K562 (cell line): ENCODE measurements at regions not wholly inside any gene's neighbourhood (a gene's known extent, or its start where the extent isn't known, plus 50 kb on each side); places are given as distances from the start of the nearest gene placed in this dataset.

ENCODE experiments used
- GABPA ChIP-seq: fragments of 200-800 bp; sonication (Bioruptor generic); conservative IDR thresholded peaks from 2 replicates; pipeline ENCODE4 v1.6.1; 2016; ENCODE audit warnings: low read depth, missing genetic modification characterization, missing compliant biosample characterization
- HDGF ChIP-seq: fragments of 450-650 bp; IDR thresholded peaks from 2 replicates; pipeline ENCODE4 v1.6.1; 2016
- ILF3 ChIP-seq: fragments of 450-650 bp; IDR thresholded peaks from 2 replicates; pipeline ENCODE4 v1.6.1; 2018; ENCODE audit warnings: antibody characterized with exemption, mild to moderate bottlenecking, moderate library complexity, borderline replicate concordance
- POLR2G ChIP-seq: fragments of 200-400 bp; formaldehyde crosslinking; IDR thresholded peaks from 2 replicates; pipeline ENCODE4 v1.6.1; 2017; ENCODE audit warnings: low read depth, mild to moderate bottlenecking, antibody characterized with exemption, low read length, moderate library complexity
- SIRT6 ChIP-seq: IDR thresholded peaks from one replicate; pipeline ENCODE4 v1.6.1; 2012; ENCODE audit warnings: low read depth, mild to moderate bottlenecking, control low read depth, inconsistent platforms, low read length, moderate library complexity
- SIX5 ChIP-seq, 2 experiments: IDR thresholded peaks; 2 replicates each; pipeline ENCODE4 v1.6.1; 2011; ENCODE audit warnings: low read length in 2 of 2, borderline replicate concordance in 1 of 2, low read depth in 1 of 2, mild to moderate bottlenecking in 1 of 2, moderate library complexity in 1 of 2; ENCODE audit not compliant: insufficient read depth in 1 of 2
- SMARCC2 ChIP-seq: fragments of 450-650 bp; IDR thresholded peaks from 2 replicates; pipeline ENCODE4 v1.6.1; 2017; ENCODE audit warnings: antibody characterized with exemption, moderate library complexity, mild to moderate bottlenecking, low read depth
- ZFP36 ChIP-seq: fragments of 150-350 bp; IDR thresholded peaks from 2 replicates; pipeline ENCODE4 v1.6.1; 2018; ENCODE audit warnings: low read length, low read depth; ENCODE audit not compliant: partially characterized antibody
- ZNF232 ChIP-seq: sonication (generic); formaldehyde crosslinking; IDR thresholded peaks from 2 replicates; pipeline ENCODE4 v1.8.0; 2022; ENCODE audit warnings: mild to moderate bottlenecking, missing genetic modification reagents
- TF ChIP-seq, protein P1 (sequence below): sonication (generic); formaldehyde crosslinking; IDR thresholded peaks from 2 replicates; pipeline ENCODE4 v1.8.1; 2023; ENCODE audit warnings: mild to moderate bottlenecking, missing genetic modification reagents
- TF ChIP-seq, protein P2 (sequence below): fragments of 450-650 bp; IDR thresholded peaks from 2 replicates; pipeline ENCODE4 v1.7.0; 2016; ENCODE audit warnings: borderline replicate concordance
- TF ChIP-seq, protein P3 (sequence below), 3 experiments: IDR thresholded peaks in 2 of 3; conservative IDR thresholded peaks in 1 of 3; 2 replicates each; pipeline ENCODE4 v1.5.1; 2011 to 2012; ENCODE audit warnings: low read length in 3 of 3, mild to moderate bottlenecking in 3 of 3, control low read depth in 2 of 3, improper control_type of control experiment in 1 of 3, inconsistent platforms in 1 of 3, low read depth in 1 of 3, mixed read lengths in 1 of 3, moderate library complexity in 1 of 3; ENCODE audit not compliant: insufficient read depth in 2 of 3

DNA sequence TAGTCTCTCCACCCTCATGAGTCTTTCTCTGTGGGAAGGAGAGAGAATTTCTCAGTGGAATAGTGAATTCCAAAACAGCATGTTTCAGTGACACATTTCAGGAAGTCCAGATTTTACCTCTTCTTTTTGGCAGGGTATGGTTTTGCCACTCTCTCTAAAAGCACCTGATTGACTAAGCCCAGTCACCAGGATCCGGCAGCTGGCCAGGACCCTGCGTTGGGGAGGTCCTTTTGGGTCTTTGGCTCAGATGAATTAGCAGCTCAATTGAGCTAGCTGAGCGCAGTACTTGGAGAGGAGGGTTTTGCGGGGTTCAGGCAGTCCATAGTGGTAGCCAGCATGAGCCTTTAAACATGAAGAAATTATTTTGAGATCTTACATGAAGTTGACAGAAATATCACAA is 548.2 kb downstream of the PDCD6IP start:
- no peak for TF ChIP-seq SMARCC2
- TF ChIP-seq SIRT6, result no peak
- no peak for TF ChIP-seq HDGF
- TF ChIP-seq, protein P1, sequence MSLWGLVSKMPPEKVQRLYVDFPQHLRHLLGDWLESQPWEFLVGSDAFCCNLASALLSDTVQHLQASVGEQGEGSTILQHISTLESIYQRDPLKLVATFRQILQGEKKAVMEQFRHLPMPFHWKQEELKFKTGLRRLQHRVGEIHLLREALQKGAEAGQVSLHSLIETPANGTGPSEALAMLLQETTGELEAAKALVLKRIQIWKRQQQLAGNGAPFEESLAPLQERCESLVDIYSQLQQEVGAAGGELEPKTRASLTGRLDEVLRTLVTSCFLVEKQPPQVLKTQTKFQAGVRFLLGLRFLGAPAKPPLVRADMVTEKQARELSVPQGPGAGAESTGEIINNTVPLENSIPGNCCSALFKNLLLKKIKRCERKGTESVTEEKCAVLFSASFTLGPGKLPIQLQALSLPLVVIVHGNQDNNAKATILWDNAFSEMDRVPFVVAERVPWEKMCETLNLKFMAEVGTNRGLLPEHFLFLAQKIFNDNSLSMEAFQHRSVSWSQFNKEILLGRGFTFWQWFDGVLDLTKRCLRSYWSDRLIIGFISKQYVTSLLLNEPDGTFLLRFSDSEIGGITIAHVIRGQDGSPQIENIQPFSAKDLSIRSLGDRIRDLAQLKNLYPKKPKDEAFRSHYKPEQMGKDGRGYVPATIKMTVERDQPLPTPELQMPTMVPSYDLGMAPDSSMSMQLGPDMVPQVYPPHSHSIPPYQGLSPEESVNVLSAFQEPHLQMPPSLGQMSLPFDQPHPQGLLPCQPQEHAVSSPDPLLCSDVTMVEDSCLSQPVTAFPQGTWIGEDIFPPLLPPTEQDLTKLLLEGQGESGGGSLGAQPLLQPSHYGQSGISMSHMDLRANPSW (CRISPR knock-in tag), result no peak
- no peak for TF ChIP-seq ZFP36
- TF ChIP-seq SIX5 (IDR thresholded peaks at IDR 0.05; ENCODE audit: borderline replicate concordance in 1 of 2, insufficient read depth in 1 of 2, low read depth in 1 of 2, low read length in 2 of 2), result no peak
- TF ChIP-seq GABPA (tag), result no peak
- TF ChIP-seq, protein P2, sequence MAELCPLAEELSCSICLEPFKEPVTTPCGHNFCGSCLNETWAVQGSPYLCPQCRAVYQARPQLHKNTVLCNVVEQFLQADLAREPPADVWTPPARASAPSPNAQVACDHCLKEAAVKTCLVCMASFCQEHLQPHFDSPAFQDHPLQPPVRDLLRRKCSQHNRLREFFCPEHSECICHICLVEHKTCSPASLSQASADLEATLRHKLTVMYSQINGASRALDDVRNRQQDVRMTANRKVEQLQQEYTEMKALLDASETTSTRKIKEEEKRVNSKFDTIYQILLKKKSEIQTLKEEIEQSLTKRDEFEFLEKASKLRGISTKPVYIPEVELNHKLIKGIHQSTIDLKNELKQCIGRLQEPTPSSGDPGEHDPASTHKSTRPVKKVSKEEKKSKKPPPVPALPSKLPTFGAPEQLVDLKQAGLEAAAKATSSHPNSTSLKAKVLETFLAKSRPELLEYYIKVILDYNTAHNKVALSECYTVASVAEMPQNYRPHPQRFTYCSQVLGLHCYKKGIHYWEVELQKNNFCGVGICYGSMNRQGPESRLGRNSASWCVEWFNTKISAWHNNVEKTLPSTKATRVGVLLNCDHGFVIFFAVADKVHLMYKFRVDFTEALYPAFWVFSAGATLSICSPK, result no peak
- TF ChIP-seq, protein P3, sequence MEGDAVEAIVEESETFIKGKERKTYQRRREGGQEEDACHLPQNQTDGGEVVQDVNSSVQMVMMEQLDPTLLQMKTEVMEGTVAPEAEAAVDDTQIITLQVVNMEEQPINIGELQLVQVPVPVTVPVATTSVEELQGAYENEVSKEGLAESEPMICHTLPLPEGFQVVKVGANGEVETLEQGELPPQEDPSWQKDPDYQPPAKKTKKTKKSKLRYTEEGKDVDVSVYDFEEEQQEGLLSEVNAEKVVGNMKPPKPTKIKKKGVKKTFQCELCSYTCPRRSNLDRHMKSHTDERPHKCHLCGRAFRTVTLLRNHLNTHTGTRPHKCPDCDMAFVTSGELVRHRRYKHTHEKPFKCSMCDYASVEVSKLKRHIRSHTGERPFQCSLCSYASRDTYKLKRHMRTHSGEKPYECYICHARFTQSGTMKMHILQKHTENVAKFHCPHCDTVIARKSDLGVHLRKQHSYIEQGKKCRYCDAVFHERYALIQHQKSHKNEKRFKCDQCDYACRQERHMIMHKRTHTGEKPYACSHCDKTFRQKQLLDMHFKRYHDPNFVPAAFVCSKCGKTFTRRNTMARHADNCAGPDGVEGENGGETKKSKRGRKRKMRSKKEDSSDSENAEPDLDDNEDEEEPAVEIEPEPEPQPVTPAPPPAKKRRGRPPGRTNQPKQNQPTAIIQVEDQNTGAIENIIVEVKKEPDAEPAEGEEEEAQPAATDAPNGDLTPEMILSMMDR (IDR thresholded peaks at IDR 0.05 in 2 of 3, conservative IDR thresholded peaks at IDR 0.05 in 1 of 3; ENCODE audit: insufficient read depth in 2 of 3, low read depth in 1 of 3, low read length in 3 of 3), result no peak
- TF ChIP-seq POLR2G, result no peak
- TF ChIP-seq ZNF232 (CRISPR knock-in tag), result no peak
- no peak for TF ChIP-seq ILF3
